IMR-90 (cell line): ENCODE measurements at regions not wholly inside any gene's neighbourhood (a gene's known extent, or its start where the extent isn't known, plus 50 kb on each side); places are given as distances from the start of the nearest gene placed in this dataset.

ENCODE experiments used
- BHLHE40 ChIP-seq: fragments of 150-350 bp; IDR thresholded peaks from 2 replicates; pipeline ENCODE4 v1.6.1; 2016; ENCODE audit warnings: mild to moderate bottlenecking, low read depth, low read length
- POLR2A ChIP-seq: IDR thresholded peaks from 2 replicates; pipeline ENCODE4 v1.6.1; 2012; ENCODE audit warnings: mild to moderate bottlenecking, low read depth, low read length
- TF ChIP-seq, protein P1 (sequence below): conservative IDR thresholded peaks from 2 replicates; pipeline ENCODE4 v1.5.1; 2012; ENCODE audit warnings: mild to moderate bottlenecking, low read depth, low read length, improper control_type of control experiment

DNA sequence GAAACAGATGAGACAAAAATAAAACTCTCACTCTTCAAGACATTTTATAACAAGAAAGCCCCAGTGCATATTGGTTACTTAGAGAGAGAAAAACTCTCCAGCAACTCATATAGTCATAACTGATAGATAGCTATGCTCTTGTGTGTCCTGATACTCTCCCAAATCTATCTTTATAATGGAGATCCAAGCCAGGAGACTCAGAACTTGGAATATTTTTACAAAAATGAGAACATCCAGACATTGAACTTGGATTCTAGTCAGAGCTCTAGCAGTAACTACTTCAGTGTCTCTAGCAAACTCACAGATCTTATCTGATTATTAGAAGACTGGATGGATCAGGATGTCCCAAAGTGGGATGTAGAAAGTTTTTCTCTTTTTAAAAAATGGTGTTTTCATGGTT, 412.7 kb upstream of the BRINP1 start:
- no peak for TF ChIP-seq BHLHE40
- TF ChIP-seq POLR2A: no peak
- TF ChIP-seq, protein P1, sequence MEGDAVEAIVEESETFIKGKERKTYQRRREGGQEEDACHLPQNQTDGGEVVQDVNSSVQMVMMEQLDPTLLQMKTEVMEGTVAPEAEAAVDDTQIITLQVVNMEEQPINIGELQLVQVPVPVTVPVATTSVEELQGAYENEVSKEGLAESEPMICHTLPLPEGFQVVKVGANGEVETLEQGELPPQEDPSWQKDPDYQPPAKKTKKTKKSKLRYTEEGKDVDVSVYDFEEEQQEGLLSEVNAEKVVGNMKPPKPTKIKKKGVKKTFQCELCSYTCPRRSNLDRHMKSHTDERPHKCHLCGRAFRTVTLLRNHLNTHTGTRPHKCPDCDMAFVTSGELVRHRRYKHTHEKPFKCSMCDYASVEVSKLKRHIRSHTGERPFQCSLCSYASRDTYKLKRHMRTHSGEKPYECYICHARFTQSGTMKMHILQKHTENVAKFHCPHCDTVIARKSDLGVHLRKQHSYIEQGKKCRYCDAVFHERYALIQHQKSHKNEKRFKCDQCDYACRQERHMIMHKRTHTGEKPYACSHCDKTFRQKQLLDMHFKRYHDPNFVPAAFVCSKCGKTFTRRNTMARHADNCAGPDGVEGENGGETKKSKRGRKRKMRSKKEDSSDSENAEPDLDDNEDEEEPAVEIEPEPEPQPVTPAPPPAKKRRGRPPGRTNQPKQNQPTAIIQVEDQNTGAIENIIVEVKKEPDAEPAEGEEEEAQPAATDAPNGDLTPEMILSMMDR: no peak
